GM11168 (cell line): ENCODE measurements at regions not wholly inside any gene's neighbourhood (a gene's known extent, or its start where the extent isn't known, plus 50 kb on each side); places are given as distances from the start of the nearest gene placed in this dataset.
"Not testable (repeated sequence)": the region's sequence is repeated elsewhere in the genome, so short reads cannot be mapped to it uniquely, and the experiment has no call there.

Experiments
- in situ Hi-C: fragments of 300-500 bp; cut with MboI; formaldehyde crosslinking; loops from one replicate; pipeline ENCODE4 v1.12.0; 2022; ENCODE audit warnings: low sequenced_read_pairs; ENCODE audit not compliant: unreplicated experiment

DNA sequence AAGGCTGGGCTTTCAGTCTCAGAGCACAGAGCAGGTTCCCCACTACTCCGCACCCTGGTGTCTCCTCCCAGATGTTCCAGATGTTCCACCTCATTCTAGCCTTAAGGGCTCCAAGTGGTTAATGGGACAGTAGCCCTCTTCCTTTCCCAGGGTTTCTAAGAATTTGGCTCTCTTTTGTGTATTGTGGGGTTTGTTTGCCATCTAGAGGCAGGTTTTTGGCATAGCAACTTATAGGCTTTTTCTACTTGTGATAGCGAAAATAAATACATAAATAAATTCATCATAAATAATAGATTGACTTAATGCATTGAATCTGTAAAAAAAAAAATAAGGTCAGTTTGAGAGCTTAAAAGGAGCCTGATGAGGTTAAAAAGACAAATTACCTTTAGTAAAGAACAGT, 86.1 kb upstream of the XKR3 start:
- in situ Hi-C loops, result not testable (repeated sequence)

DNA sequence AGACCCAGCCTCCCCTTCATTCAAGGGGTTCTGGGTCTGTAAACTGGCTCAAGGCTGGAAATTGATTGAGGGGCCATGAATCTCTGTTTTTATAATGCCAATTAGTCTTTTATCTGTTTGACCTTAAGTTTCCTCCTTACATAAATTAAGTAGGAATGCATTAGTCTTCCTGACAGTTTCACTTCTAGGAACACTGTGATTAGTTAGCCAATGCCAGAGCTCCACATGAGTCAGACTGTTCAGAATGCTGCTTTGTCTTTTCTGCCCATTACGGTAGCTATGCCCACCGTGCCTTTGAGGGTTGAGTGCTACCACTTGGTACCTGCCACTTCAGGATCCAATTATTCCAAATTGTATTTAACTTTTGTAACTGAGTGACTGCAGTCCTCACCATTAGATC, 76.8 kb upstream of the XKR3 start:
- in situ Hi-C loops, result not testable (repeated sequence)

DNA sequence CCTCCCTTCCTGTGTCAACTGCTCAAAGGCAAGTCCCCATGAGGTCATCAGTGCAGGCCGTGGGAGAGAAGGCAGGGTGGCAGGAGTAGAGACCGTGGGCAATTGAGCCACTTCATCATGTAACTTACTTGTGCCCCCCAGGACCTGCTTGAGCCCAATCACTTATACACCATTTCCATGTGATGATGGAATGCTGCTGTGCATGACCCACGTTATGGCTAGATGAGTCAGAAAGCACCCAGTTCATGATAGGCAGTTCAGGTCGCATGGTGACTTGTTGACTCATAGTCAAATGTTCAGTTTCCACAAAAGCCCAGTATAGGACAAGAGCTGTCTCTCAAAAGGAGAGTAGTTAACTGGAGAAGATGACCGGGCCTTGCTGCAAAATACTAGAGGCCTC, 76.4 kb upstream of the XKR3 start:
- in situ Hi-C loops, result not testable (repeated sequence)

DNA sequence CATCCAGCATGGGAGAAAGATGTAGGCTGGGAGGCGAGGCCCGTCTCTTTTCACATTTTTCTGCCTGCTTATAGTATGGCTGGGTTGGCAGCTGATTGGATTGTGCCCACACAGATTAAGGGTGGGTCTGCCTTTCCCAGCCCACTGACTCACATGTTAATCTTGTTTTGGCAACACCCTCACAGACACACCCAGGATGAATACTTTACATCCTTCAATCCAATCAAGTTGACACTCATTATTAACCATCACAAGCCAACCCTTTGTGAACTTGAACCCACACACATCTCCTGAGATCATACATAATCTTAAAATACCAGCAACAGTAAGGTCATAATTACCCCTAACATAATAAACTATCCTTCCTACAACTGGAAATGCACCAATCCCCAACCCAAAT, 74.1 kb upstream of the XKR3 start:
- in situ Hi-C loops, result loop anchor here (25.0 kb wide), 1 partner anchor 112 kb away; no protein-coding TSS in a partner anchor

DNA sequence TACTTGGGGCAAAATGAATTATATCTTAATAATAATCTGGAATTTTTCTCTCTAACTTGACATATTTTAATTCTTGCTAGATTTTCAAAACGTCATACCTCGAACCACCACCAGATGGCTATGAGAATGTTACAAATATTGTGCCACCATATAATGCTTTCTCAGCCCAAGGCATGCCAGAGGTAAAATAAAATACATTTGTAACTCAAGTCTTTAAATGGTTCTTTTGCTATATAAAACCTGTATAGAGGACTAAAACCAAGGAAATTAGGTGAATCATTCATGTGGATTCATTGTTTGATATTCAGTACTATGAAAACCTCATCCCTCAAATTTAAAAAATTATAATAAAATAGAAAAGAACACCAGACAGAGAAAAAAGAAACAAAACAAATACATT, 72.2 kb upstream of the XKR3 start:
- in situ Hi-C loops, result loop anchor here (25.0 kb wide), 1 partner anchor 110 kb away; no protein-coding TSS in a partner anchor

DNA sequence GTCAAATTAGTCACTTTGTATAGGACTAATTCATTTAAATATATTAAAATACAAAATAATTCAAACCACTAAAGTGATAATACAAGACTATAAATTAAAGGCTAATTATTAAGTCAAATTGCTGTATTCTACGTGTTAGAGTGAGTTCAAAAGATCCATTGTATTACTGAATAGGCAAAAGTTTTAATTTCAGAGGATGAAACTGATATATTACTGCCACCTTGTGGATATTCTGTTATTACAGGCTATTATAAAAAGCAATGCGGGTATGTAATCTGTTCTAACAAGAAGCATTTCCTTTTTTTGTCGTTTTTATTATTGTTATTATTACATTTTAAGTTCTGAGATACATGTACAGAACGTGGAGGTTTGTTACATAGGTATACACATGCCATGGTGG, 66.7 kb upstream of the XKR3 start:
- in situ Hi-C loops, result loop anchor here (25.0 kb wide), 1 partner anchor 105 kb away; no protein-coding TSS in a partner anchor

DNA sequence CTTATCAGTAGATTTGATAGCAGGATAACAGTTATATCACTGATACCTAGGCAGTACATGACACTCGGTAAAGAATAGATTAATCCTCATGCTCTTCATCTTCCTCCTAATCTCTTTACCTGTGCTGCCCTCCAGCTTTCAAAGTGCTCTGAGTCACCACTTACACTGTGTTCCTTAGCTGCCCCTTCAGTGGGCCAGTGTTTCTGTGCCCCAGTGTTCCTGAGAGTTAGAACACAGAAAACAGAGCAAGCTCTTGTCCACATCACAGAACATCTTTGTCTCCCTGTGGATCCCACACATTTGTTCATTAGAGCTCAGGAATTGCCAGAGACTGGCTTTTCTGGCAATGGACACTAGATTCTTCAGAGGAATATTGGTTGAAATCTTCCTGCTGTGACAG, 51.1 kb upstream of the XKR3 start:
- in situ Hi-C loops, result loop anchor here (25.0 kb wide), 1 partner anchor 89 kb away; no protein-coding TSS in a partner anchor
